Tibial nerve (tissue), 3 donors: ENCODE measurements at regions not wholly inside any gene's neighbourhood (a gene's known extent, or its start where the extent isn't known, plus 50 kb on each side); places are given as distances from the start of the nearest gene placed in this dataset.
"Not testable (repeated sequence)": the region's sequence is repeated elsewhere in the genome, so short reads cannot be mapped to it uniquely, and the experiment has no call there.

ENCODE experiments used
- CTCF ChIP-seq, 5 experiments: fragments of 200-600 bp in 3 of 5; fragments of 450-650 bp in 2 of 5; sonication (generic) in 3 of 5; IDR thresholded peaks; one replicate each; pipeline ENCODE4 v1.5.1; 2016 to 2019; ENCODE audit warnings: antibody characterized with exemption in 5 of 5, mild to moderate bottlenecking in 3 of 5, moderate library complexity in 2 of 5
- POLR2A ChIP-seq, 2 donors: fragments of 450-650 bp; IDR thresholded peaks; one replicate each; pipeline ENCODE4 v1.6.1; 2017; ENCODE audit warnings: antibody characterized with exemption in 2 of 2, mild to moderate bottlenecking in 2 of 2, moderate library complexity in 2 of 2

GRCh38 chr13:31403711-31404110 lies 203.9 kb downstream of the B3GLCT start:
- not testable (repeated sequence) for TF ChIP-seq CTCF, POLR2A (IDR thresholded peaks at IDR 0.05)
